B cell (primary cell): ENCODE measurements at regions not wholly inside any gene's neighbourhood (a gene's known extent, or its start where the extent isn't known, plus 50 kb on each side); places are given as distances from the start of the nearest gene placed in this dataset.

Source experiments
- ATAC-seq: fragments of 200-7000 bp; cut with Tn5 transposase; one replicate; pipeline ENCODE4 v1.10.0; 2021; ENCODE audit warnings: low read depth, mild to moderate bottlenecking, moderate number of reproducible peaks, moderate library complexity
- CTCF ChIA-PET: fragments of 350-600 bp; sonication (Branson Sonifier 250); formaldehyde crosslinking; loops from one replicate; lab custom pipeline; 2021; ENCODE audit warnings: antibody characterized with exemption, inconsistent platforms; lab: Charles Lee
- POLR2A ChIA-PET: fragments of 350-600 bp; sonication (Branson Sonifier 250); formaldehyde crosslinking; loops from one replicate; lab custom pipeline; 2021; ENCODE audit warnings: antibody characterized with exemption; lab: Charles Lee
- DNase-seq: peaks from one replicate; pipeline ENCODE4 v3.0.0; 2013
- H2AFZ ChIP-seq: 2 replicates; pipeline ENCODE4 v1.6.1; 2012; ENCODE audit warnings: mild to moderate bottlenecking, low read depth, low read length; ENCODE audit not compliant: insufficient read depth, poor library complexity, severe bottlenecking
- H3K27ac ChIP-seq, 2 donors: 1 replicate in 1 of 2; 2 replicates in 1 of 2; pipeline ENCODE4 v1.5.1; 2012 to 2013; ENCODE audit warnings: low read length in 2 of 2, mild to moderate bottlenecking in 2 of 2, moderate library complexity in 1 of 2
- H3K27me3 ChIP-seq, 4 experiments: fragments of 200-600 bp in 1 of 4; sonication (generic) in 1 of 4; replicated peaks in 1 of 4; 1 replicate in 2 of 4; 2 replicates in 2 of 4; pipeline versions ENCODE4 v1.6.1 to v1.7.0; 2013 to 2016; ENCODE audit warnings: low read length in 3 of 4, mild to moderate bottlenecking in 2 of 4, mixed read lengths in 1 of 4, moderate library complexity in 1 of 4; ENCODE audit not compliant: insufficient read depth in 4 of 4, control insufficient read depth in 3 of 4; ENCODE audit errors: control extremely low read depth in 1 of 4
- H3K36me3 ChIP-seq, 2 experiments: replicated peaks in 1 of 2; 1 replicate in 1 of 2; 2 replicates in 1 of 2; pipeline versions ENCODE4 v1.6.1 to v1.7.1; 2013; ENCODE audit warnings: low read length in 1 of 2; ENCODE audit not compliant: insufficient read depth in 2 of 2, control insufficient read depth in 1 of 2; ENCODE audit errors: control extremely low read depth in 1 of 2, extremely low read depth in 1 of 2
- H3K4me1 ChIP-seq, 2 donors: fragments of 200-600 bp in 1 of 2; sonication (generic) in 1 of 2; 1 replicate in 1 of 2; 2 replicates in 1 of 2; pipeline versions ENCODE4 v1.5.1 to v1.6.1; 2013 to 2017; ENCODE audit warnings: low read length in 2 of 2; ENCODE audit not compliant: control insufficient read depth in 2 of 2, insufficient read depth in 2 of 2
- H3K4me2 ChIP-seq: replicated peaks from 2 replicates; pipeline ENCODE3; 2012; ENCODE audit warnings: mild to moderate bottlenecking, low read depth, low read length; ENCODE audit not compliant: poor library complexity, severe bottlenecking
- H3K4me3 ChIP-seq, 5 experiments: fragments of 200-600 bp in 1 of 5; sonication (generic) in 1 of 5; 1 replicate in 3 of 5; 2 replicates in 2 of 5; pipeline versions ENCODE4 v1.5.1 to v1.7.0; 2011 to 2016; ENCODE audit warnings: low read length in 4 of 5, mild to moderate bottlenecking in 4 of 5, low read depth in 2 of 5, control low read depth in 1 of 5, moderate library complexity in 1 of 5; ENCODE audit not compliant: insufficient read depth in 1 of 5; ENCODE audit errors: control extremely low read depth in 1 of 5, extremely low read depth in 1 of 5
- H3K79me2 ChIP-seq: fragments of 200-600 bp; sonication (generic); one replicate; pipeline ENCODE4 v1.6.0; 2016; ENCODE audit warnings: low read length; ENCODE audit not compliant: control insufficient read depth, insufficient read depth
- H3K9ac ChIP-seq: fragments of 200-600 bp; sonication (generic); 2 replicates; pipeline ENCODE4 v1.6.1; 2017; ENCODE audit warnings: mild to moderate bottlenecking, low read length, moderate library complexity
- H3K9me3 ChIP-seq, 3 donors: one replicate each; pipeline versions ENCODE4 v1.6.1 to v1.7.1; 2013; ENCODE audit warnings: low read length in 2 of 3; ENCODE audit not compliant: control insufficient read depth in 2 of 3, insufficient read depth in 1 of 3; ENCODE audit errors: control extremely low read depth in 1 of 3
- H4K20me1 ChIP-seq: 2 replicates; pipeline ENCODE4 v1.6.0; 2012; ENCODE audit warnings: mild to moderate bottlenecking, low read length; ENCODE audit not compliant: insufficient read depth, control insufficient read depth, poor library complexity, severe bottlenecking
- H3K27ac Mint-ChIP-seq: one replicate; pipeline ENCODE4 v1.8.0; 2021; ENCODE audit warnings: mixed read lengths
- H3K27me3 Mint-ChIP-seq: one replicate; pipeline ENCODE4 v1.8.0; 2021; ENCODE audit warnings: mixed read lengths
- H3K4me1 Mint-ChIP-seq: one replicate; pipeline ENCODE4 v1.8.0; 2021; ENCODE audit warnings: mixed read lengths
- H3K4me3 Mint-ChIP-seq: one replicate; pipeline ENCODE4 v1.8.0; 2021; ENCODE audit warnings: mixed read lengths
- H3K9me3 Mint-ChIP-seq: one replicate; pipeline ENCODE4 v1.8.0; 2022; ENCODE audit warnings: mixed read lengths; ENCODE audit not compliant: insufficient read depth
- CTCF ChIP-seq: fragments of 200-600 bp; IDR thresholded peaks from one replicate; pipeline ENCODE4 v1.8.0; 2022; ENCODE audit warnings: antibody characterized with exemption, mild to moderate bottlenecking
- EZH2 ChIP-seq: IDR thresholded peaks from 2 replicates; pipeline ENCODE4 v1.6.1; 2012; ENCODE audit warnings: borderline replicate concordance, low read depth, mild to moderate bottlenecking, moderate library complexity, low read length; ENCODE audit not compliant: insufficient read depth, poor library complexity, severe bottlenecking
- WGBS: methylation state at CpG from one replicate; pipeline ENCODE4 v1.1.5; 2013; ENCODE audit warnings: missing lambda C conversion rate; ENCODE audit not compliant: insufficient coverage; 5-methylcytosine and 5-hydroxymethylcytosine counted together
- intact Hi-C: fragments of 100-400 bp; cut with micrococcal nuclease; formaldehyde crosslinking; loops from one replicate; pipeline ENCODE4 v1.10.0; 2022

GRCh38 chr5:175170899-175171298, 273.1 kb downstream of the DRD1 start:
- H3K4me2 ChIP-seq = no peak overlapping the region
- no peaks in the 10 kb centered on the region for H3K36me3 ChIP-seq
- no peak overlapping the region for H3K27ac Mint-ChIP-seq
- intact Hi-C loops = no loop called here
- H3K9me3 ChIP-seq = no peaks in the 10 kb centered on the region
- no peaks in the 10 kb centered on the region for H3K27me3 Mint-ChIP-seq
- no peaks in the 10 kb centered on the region for H4K20me1 ChIP-seq
- H3K9me3 Mint-ChIP-seq = no peaks in the 10 kb centered on the region
- DNase-seq = no peak
- no peaks in the 10 kb centered on the region for H3K4me1 Mint-ChIP-seq
- H3K4me1 ChIP-seq = no peaks in the 10 kb centered on the region
- H3K4me3 ChIP-seq = no peak overlapping the region
- no peak overlapping the region for H3K4me3 Mint-ChIP-seq
- WGBS = 60% methylated on average over 1 of the region's 1 CpG
- TF ChIP-seq EZH2 (no peak), CTCF (no peak)
- H3K9ac ChIP-seq = no peak overlapping the region
- H2AFZ ChIP-seq = no peak overlapping the region
- ATAC-seq = no peak
- H3K27ac ChIP-seq = no peak overlapping the region
- ChIA-PET CTCF (no interaction called here), POLR2A (no interaction called here)
- H3K79me2 ChIP-seq = no peaks in the 10 kb centered on the region
- H3K27me3 ChIP-seq = no peaks in the 10 kb centered on the region

GRCh38 chr5:175168882-175169507, 275.0 kb downstream of the DRD1 start:
- Mint-ChIP-seq H3K4me1 (no peaks in the 10 kb centered on the region), H3K27ac (no peak overlapping the region), H3K4me3 (no peak overlapping the region), H3K27me3 (no peaks in the 10 kb centered on the region), H3K9me3 (no peaks in the 10 kb centered on the region)
- Histone ChIP-seq H3K9ac (no peak overlapping the region), H3K79me2 (no peaks in the 10 kb centered on the region), H3K4me3 (no peak overlapping the region), H3K27ac (no peak overlapping the region), H3K4me1 (no peaks in the 10 kb centered on the region), H4K20me1 (no peaks in the 10 kb centered on the region), H2AFZ (no peak overlapping the region), H3K9me3 (no peaks in the 10 kb centered on the region), H3K36me3 (no peaks in the 10 kb centered on the region), H3K27me3 (no peaks in the 10 kb centered on the region), H3K4me2 (no peak overlapping the region)
- 80% methylated on average over 8 of the region's 8 CpGs for WGBS
- no peak for DNase-seq
- ATAC-seq = no peak
- POLR2A ChIA-PET = no interaction called here
- CTCF ChIA-PET = no interaction called here
- TF ChIP-seq EZH2 (no peak), CTCF (no peak)
- intact Hi-C loops = no loop called here
